Lower leg skin (tissue), 3 donors: ENCODE measurements at regions not wholly inside any gene's neighbourhood (a gene's known extent, or its start where the extent isn't known, plus 50 kb on each side); places are given as distances from the start of the nearest gene placed in this dataset.

Experiments used
- CTCF ChIP-seq, 3 donors: fragments of 450-650 bp; IDR thresholded peaks; one replicate each; pipeline ENCODE4 v1.5.1; 2016; ENCODE audit warnings: antibody characterized with exemption in 3 of 3, mild to moderate bottlenecking in 3 of 3, moderate library complexity in 2 of 3
- POLR2A ChIP-seq, 2 donors: fragments of 450-650 bp; IDR thresholded peaks; one replicate each; pipeline ENCODE4 v1.6.1; 2016 to 2017; ENCODE audit warnings: antibody characterized with exemption in 2 of 2, mild to moderate bottlenecking in 1 of 2, moderate library complexity in 1 of 2

- TF ChIP-seq CTCF (IDR thresholded peaks at IDR 0.05): no peak
- TF ChIP-seq POLR2A (IDR thresholded peaks at IDR 0.05): no peak
Measured at GRCh38 chr22:42198226-42198625, 67.6 kb upstream of the CYP2D6 start.
